WERI-Rb-1 (cell line): ENCODE measurements at regions not wholly inside any gene's neighbourhood (a gene's known extent, or its start where the extent isn't known, plus 50 kb on each side); places are given as distances from the start of the nearest gene placed in this dataset.

ENCODE experiments used
- DNase-seq: peaks from one replicate; pipeline ENCODE4 v3.0.0-alpha.2; 2020
- H3K27ac ChIP-seq: fragments of 250-450 bp; sonication (Bioruptor Pico); 2 replicates; pipeline ENCODE4 v1.5.1; 2020; ENCODE audit warnings: mild to moderate bottlenecking, moderate library complexity
- H3K27me3 ChIP-seq: fragments of 250-450 bp; sonication (Bioruptor Pico); 2 replicates; pipeline ENCODE4 v1.5.1; 2021; ENCODE audit warnings: mild to moderate bottlenecking, low read depth, moderate library complexity; ENCODE audit not compliant: insufficient read depth, severe bottlenecking
- H3K36me3 ChIP-seq: fragments of 250-450 bp; sonication (Bioruptor Pico); 2 replicates; pipeline ENCODE4 v1.5.1; 2020; ENCODE audit warnings: mild to moderate bottlenecking, moderate library complexity
- H3K4me3 ChIP-seq: 2 replicates; pipeline ENCODE4 v1.5.1; 2011; ENCODE audit warnings: low read depth, mild to moderate bottlenecking, control low read depth, low read length
- H3K9me3 ChIP-seq: fragments of 250-450 bp; sonication (Bioruptor Pico); 2 replicates; pipeline ENCODE4 v1.5.1; 2021; ENCODE audit warnings: mild to moderate bottlenecking, moderate library complexity; ENCODE audit not compliant: severe bottlenecking
- CTCF ChIP-seq: IDR thresholded peaks from 2 replicates; pipeline ENCODE4 v1.5.1; 2011; ENCODE audit warnings: low read depth, mild to moderate bottlenecking, control low read depth, inconsistent platforms, low read length

- Histone ChIP-seq H3K36me3 (no peaks in the 10 kb centered on the region), H3K9me3 (no peaks in the 10 kb centered on the region), H3K27me3 (no peaks in the 10 kb centered on the region), H3K27ac (no peak overlapping the region), H3K4me3 (no peak overlapping the region)
- TF ChIP-seq CTCF, result no peak
- DNase-seq, result no peak
Observed at GRCh38 chr3:109392293-109392692, 54.9 kb upstream of the DPPA4 start.

- H3K27me3 ChIP-seq, result no peaks in the 10 kb centered on the region
- no peak overlapping the region for H3K27ac ChIP-seq
- no peaks in the 10 kb centered on the region for H3K9me3 ChIP-seq
- H3K4me3 ChIP-seq, result no peak overlapping the region
- DNase-seq, result no peak
- TF ChIP-seq CTCF, result no peak
- H3K36me3 ChIP-seq, result no peaks in the 10 kb centered on the region
Observed at GRCh38 chr3:109387621-109388020, 50.3 kb upstream of the DPPA4 start.

- Histone ChIP-seq H3K36me3 (no peaks in the 10 kb centered on the region), H3K27me3 (no peaks in the 10 kb centered on the region), H3K9me3 (no peaks in the 10 kb centered on the region), H3K27ac (no peak overlapping the region), H3K4me3 (no peak overlapping the region)
- no peak for DNase-seq
- TF ChIP-seq CTCF, result no peak
Observed at GRCh38 chr3:109387201-109387600, 49.9 kb upstream of the DPPA4 start.
